ENCODE measurements at regions not wholly inside any gene's neighbourhood (a gene's known extent, or its start where the extent isn't known, plus 50 kb on each side); places are given as distances from the start of the nearest gene placed in this dataset.

- H3K4me1 ChIP-seq (replicated peaks), result no peaks in the 10 kb centered on the region
- no peak overlapping the region for H3K27ac ChIP-seq
- no peaks in the 10 kb centered on the region for H3K9me3 ChIP-seq (replicated peaks)
- no peaks in the 10 kb centered on the region for H3K27me3 ChIP-seq (replicated peaks)
- H3K4me3 ChIP-seq, result no peak overlapping the region
- no peaks in the 10 kb centered on the region for H3K36me3 ChIP-seq
- no peak for DNase-seq (ENCODE audit: low read depth in 1 of 2, low spot score in 2 of 2)
Observed at GRCh38 chr14:66396164-66396563, 90.0 kb upstream of the CCDC196 start.

GRCh38 chr14:66398437-66398836 is 87.7 kb upstream of the CCDC196 start:
- H3K9me3 ChIP-seq (replicated peaks), result no peaks in the 10 kb centered on the region

GRCh38 chr14:66401449-66402095 is 84.6 kb upstream of the CCDC196 start:
- H3K4me3 ChIP-seq, result no peak overlapping the region
- no peaks in the 10 kb centered on the region for H3K27me3 ChIP-seq (replicated peaks)
- DNase-seq (ENCODE audit: low read depth in 1 of 2, low spot score in 2 of 2), result no peak
- no peaks in the 10 kb centered on the region for H3K36me3 ChIP-seq
- H3K9me3 ChIP-seq (replicated peaks), result no peaks in the 10 kb centered on the region
- no peaks in the 10 kb centered on the region for H3K4me1 ChIP-seq (replicated peaks)
- H3K27ac ChIP-seq, result no peak overlapping the region

More at GRCh38 chr14:66398437-66398836, 87.7 kb upstream of the CCDC196 start:
- Histone ChIP-seq H3K4me1 (replicated peaks) (no peaks in the 10 kb centered on the region), H3K27ac (no peak overlapping the region), H3K36me3 (no peaks in the 10 kb centered on the region), H3K27me3 (replicated peaks) (no peaks in the 10 kb centered on the region), H3K4me3 (no peak overlapping the region)
- DNase-seq (ENCODE audit: low read depth in 1 of 2, low spot score in 2 of 2), result no peak

GRCh38 chr14:66403183-66403582 is 83.0 kb upstream of the CCDC196 start:
- no peaks in the 10 kb centered on the region for H3K4me1 ChIP-seq (replicated peaks)
- no peaks in the 10 kb centered on the region for H3K9me3 ChIP-seq (replicated peaks)
- DNase-seq (ENCODE audit: low read depth in 1 of 2, low spot score in 2 of 2), result no peak
- H3K27me3 ChIP-seq (replicated peaks), result no peaks in the 10 kb centered on the region
- no peak overlapping the region for H3K27ac ChIP-seq
- H3K36me3 ChIP-seq, result no peaks in the 10 kb centered on the region
- H3K4me3 ChIP-seq, result no peak overlapping the region

- no peak for DNase-seq (ENCODE audit: low read depth in 1 of 2, low spot score in 2 of 2)
- H3K4me3 ChIP-seq, result no peak overlapping the region
- H3K36me3 ChIP-seq, result no peaks in the 10 kb centered on the region
- no peaks in the 10 kb centered on the region for H3K27me3 ChIP-seq (replicated peaks)
- no peak overlapping the region for H3K27ac ChIP-seq
- no peaks in the 10 kb centered on the region for H3K9me3 ChIP-seq (replicated peaks)
- H3K4me1 ChIP-seq (replicated peaks), result no peaks in the 10 kb centered on the region
Observed at GRCh38 chr14:66404051-66404545, 82.1 kb upstream of the CCDC196 start.

GRCh38 chr14:66405158-66405557 is 81.0 kb upstream of the CCDC196 start:
- no peak for DNase-seq (ENCODE audit: low read depth in 1 of 2, low spot score in 2 of 2)
- no peak overlapping the region for H3K4me3 ChIP-seq
- no peaks in the 10 kb centered on the region for H3K36me3 ChIP-seq

GRCh38 chr14:66413901-66414300 is 72.3 kb upstream of the CCDC196 start:
- Histone ChIP-seq H3K27me3 (replicated peaks) (no peaks in the 10 kb centered on the region), H3K4me3 (no peak overlapping the region), H3K4me1 (replicated peaks) (no peaks in the 10 kb centered on the region), H3K36me3 (no peaks in the 10 kb centered on the region), H3K9me3 (replicated peaks) (no peaks in the 10 kb centered on the region), H3K27ac (no peak overlapping the region)
- no peak for DNase-seq (ENCODE audit: low read depth in 1 of 2, low spot score in 2 of 2)

More at GRCh38 chr14:66405158-66405557, 81.0 kb upstream of the CCDC196 start:
- Histone ChIP-seq H3K9me3 (replicated peaks) (no peaks in the 10 kb centered on the region), H3K27ac (no peak overlapping the region), H3K4me1 (replicated peaks) (no peaks in the 10 kb centered on the region), H3K27me3 (replicated peaks) (no peaks in the 10 kb centered on the region)

GRCh38 chr14:66414511-66414910 is 71.7 kb upstream of the CCDC196 start:
- Histone ChIP-seq H3K27ac (no peak overlapping the region), H3K4me1 (replicated peaks) (no peaks in the 10 kb centered on the region), H3K27me3 (replicated peaks) (no peaks in the 10 kb centered on the region), H3K4me3 (no peak overlapping the region), H3K36me3 (no peaks in the 10 kb centered on the region), H3K9me3 (replicated peaks) (no peaks in the 10 kb centered on the region)
- no peak for DNase-seq (ENCODE audit: low read depth in 1 of 2, low spot score in 2 of 2)

GRCh38 chr14:66420251-66421006 is 65.7 kb upstream of the CCDC196 start:
- DNase-seq (ENCODE audit: low read depth in 1 of 2, low spot score in 2 of 2), result no peak
- Histone ChIP-seq H3K27ac (no peak overlapping the region), H3K4me1 (replicated peaks) (no peaks in the 10 kb centered on the region), H3K36me3 (no peaks in the 10 kb centered on the region), H3K27me3 (replicated peaks) (no peaks in the 10 kb centered on the region), H3K4me3 (no peak overlapping the region), H3K9me3 (replicated peaks) (no peaks in the 10 kb centered on the region)

GRCh38 chr14:66421990-66422946 is 63.9 kb upstream of the CCDC196 start:
- no peaks in the 10 kb centered on the region for H3K27me3 ChIP-seq (replicated peaks)
- no peak for DNase-seq (ENCODE audit: low read depth in 1 of 2, low spot score in 2 of 2)
- H3K9me3 ChIP-seq (replicated peaks), result no peaks in the 10 kb centered on the region
- no peaks in the 10 kb centered on the region for H3K4me1 ChIP-seq (replicated peaks)
- no peak overlapping the region for H3K4me3 ChIP-seq
- no peaks in the 10 kb centered on the region for H3K36me3 ChIP-seq
- H3K27ac ChIP-seq, result no peak overlapping the region

GRCh38 chr14:66425402-66425801 is 60.8 kb upstream of the CCDC196 start:
- H3K36me3 ChIP-seq, result no peaks in the 10 kb centered on the region
- no peak for DNase-seq (ENCODE audit: low read depth in 1 of 2, low spot score in 2 of 2)
- H3K9me3 ChIP-seq (replicated peaks), result no peaks in the 10 kb centered on the region
- H3K27me3 ChIP-seq (replicated peaks), result no peaks in the 10 kb centered on the region
- H3K4me1 ChIP-seq (replicated peaks), result no peaks in the 10 kb centered on the region
- H3K27ac ChIP-seq, result no peak overlapping the region
- H3K4me3 ChIP-seq, result no peak overlapping the region

GRCh38 chr14:66426451-66426850 is 59.7 kb upstream of the CCDC196 start:
- Histone ChIP-seq H3K9me3 (replicated peaks) (no peaks in the 10 kb centered on the region), H3K4me3 (no peak overlapping the region), H3K27ac (no peak overlapping the region), H3K36me3 (no peaks in the 10 kb centered on the region), H3K27me3 (replicated peaks) (no peaks in the 10 kb centered on the region), H3K4me1 (replicated peaks) (no peaks in the 10 kb centered on the region)
- DNase-seq (ENCODE audit: low read depth in 1 of 2, low spot score in 2 of 2), result no peak

- DNase-seq (ENCODE audit: low read depth in 1 of 2, low spot score in 2 of 2), result no peak
- H3K4me1 ChIP-seq (replicated peaks), result no peaks in the 10 kb centered on the region
- no peaks in the 10 kb centered on the region for H3K27me3 ChIP-seq (replicated peaks)
- H3K9me3 ChIP-seq (replicated peaks), result no peaks in the 10 kb centered on the region
- H3K4me3 ChIP-seq, result no peak overlapping the region
- no peaks in the 10 kb centered on the region for H3K36me3 ChIP-seq
- no peak overlapping the region for H3K27ac ChIP-seq
Observed at GRCh38 chr14:66432334-66432733, 53.8 kb upstream of the CCDC196 start.

Data from SJSA1 (cell line).